RWPE2 (cell line): ENCODE measurements at regions not wholly inside any gene's neighbourhood (a gene's known extent, or its start where the extent isn't known, plus 50 kb on each side); places are given as distances from the start of the nearest gene placed in this dataset.
"Not testable (repeated sequence)": the region's sequence is repeated elsewhere in the genome, so short reads cannot be mapped to it uniquely, and the experiment has no call there.

Source experiments
- ATAC-seq: fragments of 200-7000 bp; cut with Tn5 transposase; 3 replicates; pipeline ENCODE4 v1.9.1; 2021; ENCODE audit warnings: low read depth
- DNase-seq: peaks from one replicate; pipeline ENCODE4 v3.0.0-alpha.2; 2020; ENCODE audit warnings: low spot score
- H3K27ac ChIP-seq: fragments of 450-650 bp; 2 replicates; pipeline ENCODE4 v1.5.1; 2017; ENCODE audit warnings: mild to moderate bottlenecking; ENCODE audit not compliant: poor library complexity, severe bottlenecking
- H3K27me3 ChIP-seq: fragments of 250-450 bp; sonication (Bioruptor Pico); 2 replicates; pipeline ENCODE4 v1.5.1; 2021; ENCODE audit warnings: mild to moderate bottlenecking, moderate library complexity; ENCODE audit not compliant: insufficient read depth, poor library complexity, severe bottlenecking
- H3K36me3 ChIP-seq: fragments of 250-450 bp; sonication (Bioruptor Pico); 2 replicates; pipeline ENCODE4 v1.5.1; 2020; ENCODE audit warnings: low read depth, mild to moderate bottlenecking, moderate library complexity
- H3K4me1 ChIP-seq: fragments of 250-450 bp; sonication (Bioruptor Pico); 2 replicates; pipeline ENCODE4 v1.5.1; 2021; ENCODE audit warnings: mild to moderate bottlenecking, moderate library complexity; ENCODE audit not compliant: insufficient read depth, poor library complexity, severe bottlenecking
- H3K4me3 ChIP-seq: fragments of 250-450 bp; sonication (Bioruptor Pico); 2 replicates; pipeline ENCODE4 v1.5.1; 2021; ENCODE audit warnings: mild to moderate bottlenecking, moderate library complexity; ENCODE audit not compliant: severe bottlenecking
- H3K9me3 ChIP-seq: fragments of 250-450 bp; sonication (Bioruptor Pico); 2 replicates; pipeline ENCODE4 v1.5.1; 2021; ENCODE audit warnings: mild to moderate bottlenecking, moderate library complexity; ENCODE audit not compliant: severe bottlenecking
- CTCF ChIP-seq: fragments of 450-650 bp; IDR thresholded peaks from one replicate; pipeline ENCODE4 v1.5.1; 2017; ENCODE audit warnings: mild to moderate bottlenecking, moderate library complexity; ENCODE audit not compliant: poor library complexity, severe bottlenecking

GRCh38 chr12:112711026-112711425 lies 80.5 kb upstream of the RPH3A start:
- peaks cover 2% of the 10 kb centered on the region for H3K27me3 ChIP-seq
- H3K9me3 ChIP-seq: no peaks in the 10 kb centered on the region
- H3K4me1 ChIP-seq: no peaks in the 10 kb centered on the region
- no peak for ATAC-seq
- no peak for DNase-seq
- H3K27ac ChIP-seq: no peak overlapping the region
- no peaks in the 10 kb centered on the region for H3K36me3 ChIP-seq
- no peak for TF ChIP-seq CTCF
- no peak overlapping the region for H3K4me3 ChIP-seq

GRCh38 chr12:112711507-112711906 lies 80.0 kb upstream of the RPH3A start:
- no peak for TF ChIP-seq CTCF
- H3K4me3 ChIP-seq: no peak overlapping the region
- no peaks in the 10 kb centered on the region for H3K36me3 ChIP-seq
- peaks cover 2% of the 10 kb centered on the region for H3K27me3 ChIP-seq
- H3K27ac ChIP-seq: no peak overlapping the region
- H3K4me1 ChIP-seq: no peaks in the 10 kb centered on the region
- ATAC-seq (no peak), DNase-seq (no peak)
- no peaks in the 10 kb centered on the region for H3K9me3 ChIP-seq

- not testable (repeated sequence) for DNase-seq, ATAC-seq, H3K27ac ChIP-seq, H3K36me3 ChIP-seq, H3K4me3 ChIP-seq, H3K9me3 ChIP-seq, H3K27me3 ChIP-seq, H3K4me1 ChIP-seq
These were observed 78.8 kb upstream of the RPH3A start for GRCh38 chr12:112712751-112713150.

GRCh38 chr12:112713471-112713870 lies 78.1 kb upstream of the RPH3A start:
- DNase-seq: no peak
- Histone ChIP-seq H3K4me1 (no peaks in the 10 kb centered on the region), H3K9me3 (no peaks in the 10 kb centered on the region), H3K27me3 (peaks cover 2% of the 10 kb centered on the region), H3K27ac (no peak overlapping the region), H3K4me3 (no peak overlapping the region), H3K36me3 (no peaks in the 10 kb centered on the region)
- no peak for ATAC-seq
- no peak for TF ChIP-seq CTCF

GRCh38 chr12:112714166-112714710 lies 77.3 kb upstream of the RPH3A start:
- no peak for DNase-seq
- no peak overlapping the region for H3K27ac ChIP-seq
- ATAC-seq: peak; percentile 38; the same call in 1 of the 3 replicates
- no peak for TF ChIP-seq CTCF
- H3K4me3 ChIP-seq: no peak overlapping the region
- no peaks in the 10 kb centered on the region for H3K9me3 ChIP-seq
- no peaks in the 10 kb centered on the region for H3K36me3 ChIP-seq
- peaks cover 2% of the 10 kb centered on the region for H3K27me3 ChIP-seq
- H3K4me1 ChIP-seq: no peaks in the 10 kb centered on the region
